ENCODE measurements at regions not wholly inside any gene's neighbourhood (a gene's known extent, or its start where the extent isn't known, plus 50 kb on each side); places are given as distances from the start of the nearest gene placed in this dataset.

DNA sequence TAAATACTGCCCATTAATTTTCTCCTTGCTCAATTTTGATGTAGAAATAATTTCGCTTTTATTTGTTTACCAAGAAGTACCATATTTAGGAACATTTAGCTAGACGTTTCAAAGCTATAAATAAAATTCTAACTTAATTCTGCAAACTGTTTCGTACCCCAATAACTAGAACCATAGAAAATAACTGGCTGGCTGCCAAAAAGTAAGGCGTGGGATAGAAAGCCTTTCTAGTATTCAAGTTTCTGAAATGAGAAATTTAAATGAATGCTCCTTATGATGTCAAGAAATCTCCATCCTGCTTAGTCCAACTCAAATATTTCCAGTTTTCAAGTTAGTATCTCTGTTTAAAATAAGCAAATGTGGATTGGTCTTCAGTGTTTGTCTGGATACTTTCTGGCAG is 167.4 kb downstream of the FBXO8 start:
- TF ChIP-seq POLR2A (IDR thresholded peaks at IDR 0.05): no peak
- TF ChIP-seq, protein P1, sequence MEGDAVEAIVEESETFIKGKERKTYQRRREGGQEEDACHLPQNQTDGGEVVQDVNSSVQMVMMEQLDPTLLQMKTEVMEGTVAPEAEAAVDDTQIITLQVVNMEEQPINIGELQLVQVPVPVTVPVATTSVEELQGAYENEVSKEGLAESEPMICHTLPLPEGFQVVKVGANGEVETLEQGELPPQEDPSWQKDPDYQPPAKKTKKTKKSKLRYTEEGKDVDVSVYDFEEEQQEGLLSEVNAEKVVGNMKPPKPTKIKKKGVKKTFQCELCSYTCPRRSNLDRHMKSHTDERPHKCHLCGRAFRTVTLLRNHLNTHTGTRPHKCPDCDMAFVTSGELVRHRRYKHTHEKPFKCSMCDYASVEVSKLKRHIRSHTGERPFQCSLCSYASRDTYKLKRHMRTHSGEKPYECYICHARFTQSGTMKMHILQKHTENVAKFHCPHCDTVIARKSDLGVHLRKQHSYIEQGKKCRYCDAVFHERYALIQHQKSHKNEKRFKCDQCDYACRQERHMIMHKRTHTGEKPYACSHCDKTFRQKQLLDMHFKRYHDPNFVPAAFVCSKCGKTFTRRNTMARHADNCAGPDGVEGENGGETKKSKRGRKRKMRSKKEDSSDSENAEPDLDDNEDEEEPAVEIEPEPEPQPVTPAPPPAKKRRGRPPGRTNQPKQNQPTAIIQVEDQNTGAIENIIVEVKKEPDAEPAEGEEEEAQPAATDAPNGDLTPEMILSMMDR (IDR thresholded peaks at IDR 0.05): no peak

Measured in heart left ventricle (tissue), 13 donors.